ENCODE measurements at regions not wholly inside any gene's neighbourhood (a gene's known extent, or its start where the extent isn't known, plus 50 kb on each side); places are given as distances from the start of the nearest gene placed in this dataset.

- TF ChIP-seq CTCF (IDR thresholded peaks at IDR 0.05) = no peak
These were observed 416.9 kb upstream of the SMARCA2 start for GRCh38 chr9:1598270-1598669.

- TF ChIP-seq CTCF (IDR thresholded peaks at IDR 0.05) = no peak
These were observed 415.2 kb upstream of the SMARCA2 start for GRCh38 chr9:1599961-1600360.

- TF ChIP-seq CTCF (IDR thresholded peaks at IDR 0.05) = peak; percentile 71
These were observed 410.1 kb upstream of the SMARCA2 start for GRCh38 chr9:1604942-1605560.

- TF ChIP-seq CTCF (IDR thresholded peaks at IDR 0.05) = no peak
These were observed 408.9 kb upstream of the SMARCA2 start for GRCh38 chr9:1606253-1606652.

GRCh38 chr9:1612886-1613285 lies 402.3 kb upstream of the SMARCA2 start:
- no peak for TF ChIP-seq CTCF (IDR thresholded peaks at IDR 0.05)

- TF ChIP-seq CTCF (IDR thresholded peaks at IDR 0.05) = no peak
These were observed 397.7 kb upstream of the SMARCA2 start for GRCh38 chr9:1617419-1617818.

GRCh38 chr9:1619915-1620710 lies 395.0 kb upstream of the SMARCA2 start:
- peak; percentile 44 for TF ChIP-seq CTCF (IDR thresholded peaks at IDR 0.05)
